Astrocyte of the spinal cord (primary cell): ENCODE measurements at regions not wholly inside any gene's neighbourhood (a gene's known extent, or its start where the extent isn't known, plus 50 kb on each side); places are given as distances from the start of the nearest gene placed in this dataset.

Experiments
- DNase-seq: peaks from one replicate; pipeline ENCODE4 v3.0.0; 2011; ENCODE audit warnings: low read depth, low spot score
- H3K4me3 ChIP-seq: 2 replicates; pipeline ENCODE4 v1.5.1; 2011; ENCODE audit warnings: low read depth, mild to moderate bottlenecking, low read length, moderate library complexity
- CTCF ChIP-seq: IDR thresholded peaks from 2 replicates; pipeline ENCODE4 v1.5.1; 2012; ENCODE audit warnings: low read depth, mild to moderate bottlenecking, low read length, inconsistent platforms
- in situ Hi-C: cut with HindIII; loops from 2 replicates; pipeline ENCODE4 v1.10.0; 2017; ENCODE audit warnings: low sequenced_read_pairs

GRCh38 chr2:177093371-177093770 lies 119.2 kb upstream of the HNRNPA3 start:
- no peak for DNase-seq
- no peak overlapping the region for H3K4me3 ChIP-seq
- in situ Hi-C loops: no loop called here
- no peak for TF ChIP-seq CTCF

GRCh38 chr2:177098001-177098613 lies 114.5 kb upstream of the HNRNPA3 start:
- H3K4me3 ChIP-seq: no peak overlapping the region
- DNase-seq: no peak
- no peak for TF ChIP-seq CTCF
- in situ Hi-C loops: no loop called here

GRCh38 chr2:177101930-177102329 lies 110.7 kb upstream of the HNRNPA3 start:
- in situ Hi-C loops: no loop called here
- no peak for TF ChIP-seq CTCF
- no peak overlapping the region for H3K4me3 ChIP-seq
- DNase-seq: no peak

- no peak overlapping the region for H3K4me3 ChIP-seq
- in situ Hi-C loops: no loop called here
- no peak for TF ChIP-seq CTCF
- no peak for DNase-seq
Measured at GRCh38 chr2:177106212-177106611, 106.4 kb upstream of the HNRNPA3 start.

GRCh38 chr2:177108890-177109289 lies 103.7 kb upstream of the HNRNPA3 start:
- H3K4me3 ChIP-seq: no peak overlapping the region
- in situ Hi-C loops: no loop called here
- TF ChIP-seq CTCF: no peak
- no peak for DNase-seq

GRCh38 chr2:177114712-177115111 lies 97.9 kb upstream of the HNRNPA3 start:
- no peak for TF ChIP-seq CTCF

GRCh38 chr2:177117755-177118154 lies 94.8 kb upstream of the HNRNPA3 start:
- TF ChIP-seq CTCF: no peak

More at GRCh38 chr2:177114712-177115111, 97.9 kb upstream of the HNRNPA3 start:
- no peak for DNase-seq
- in situ Hi-C loops: no loop called here
- no peak overlapping the region for H3K4me3 ChIP-seq

More at GRCh38 chr2:177117755-177118154, 94.8 kb upstream of the HNRNPA3 start:
- DNase-seq: no peak
- in situ Hi-C loops: no loop called here
- H3K4me3 ChIP-seq: no peak overlapping the region
